PC-3 (cell line): ENCODE measurements at regions not wholly inside any gene's neighbourhood (a gene's known extent, or its start where the extent isn't known, plus 50 kb on each side); places are given as distances from the start of the nearest gene placed in this dataset.
A peak's percentile ranks its signal among the peaks of the same experiment; 100 is the strongest.

Experiments used
- ATAC-seq: fragments of 200-7000 bp; cut with Tn5 transposase; 2 replicates; pipeline ENCODE4 v1.9.1; 2020; ENCODE audit warnings: mild to moderate bottlenecking, moderate library complexity
- BruUV-seq: library from RNA; stranded (reverse); fragments of 400-500 nt; replicated peaks from 2 replicates; lab custom pipeline; 2021; lab: Mats Ljungman, UMichigan
- CTCF ChIA-PET: fragments of 300-600 bp; sonication (Branson Sonifier 250); formaldehyde crosslinking; loops from one replicate; lab custom pipeline; 2022; ENCODE audit warnings: antibody characterized with exemption; lab: Charles Lee
- POLR2A ChIA-PET: fragments of 300-600 bp; sonication (Branson Sonifier 250); formaldehyde crosslinking; loops from one replicate; lab custom pipeline; 2022; ENCODE audit warnings: antibody characterized with exemption; ENCODE audit not compliant: unreplicated experiment; lab: Charles Lee
- DNase-seq: peaks from one replicate; pipeline ENCODE4 v3.0.0-alpha.2; 2015
- H2AFZ ChIP-seq: fragments of 300-600 bp; sonication (generic); 2 replicates; pipeline ENCODE4 v1.6.0; 2016; ENCODE audit warnings: antibody characterized with exemption, low read length
- H3F3A ChIP-seq: fragments of 300-600 bp; sonication (generic); one replicate; pipeline ENCODE4 v1.6.0; 2017; ENCODE audit warnings: antibody characterized with exemption, low read length, control low read depth, mild to moderate bottlenecking; ENCODE audit not compliant: unreplicated experiment
- H3K27ac ChIP-seq: fragments of 300-600 bp; sonication (generic); 2 replicates; pipeline ENCODE4 v1.5.1; 2016; ENCODE audit warnings: mild to moderate bottlenecking, low read length
- H3K27me3 ChIP-seq: fragments of 300-600 bp; sonication (generic); 2 replicates; pipeline ENCODE4 v1.6.1; 2016; ENCODE audit warnings: low read length, mixed read lengths
- H3K36me3 ChIP-seq: fragments of 300-600 bp; sonication (generic); 2 replicates; pipeline ENCODE4 v1.6.1; 2016; ENCODE audit warnings: low read depth, mixed run types, low read length, mixed read lengths
- H3K4me1 ChIP-seq: fragments of 300-600 bp; sonication (generic); 2 replicates; pipeline ENCODE4 v1.5.1; 2016; ENCODE audit warnings: low read length; ENCODE audit not compliant: insufficient read depth
- H3K4me2 ChIP-seq: fragments of 300-600 bp; sonication (generic); 2 replicates; pipeline ENCODE4 v1.6.0; 2016; ENCODE audit warnings: low read length
- H3K4me3 ChIP-seq: fragments of 300-600 bp; sonication (generic); 2 replicates; pipeline ENCODE4 v1.5.1; 2016; ENCODE audit warnings: mild to moderate bottlenecking, low read length, mixed read lengths
- H3K79me2 ChIP-seq: fragments of 300-600 bp; sonication (generic); 2 replicates; pipeline ENCODE4 v1.6.1; 2017; ENCODE audit warnings: low read length, mixed read lengths
- H3K9ac ChIP-seq: fragments of 300-600 bp; sonication (generic); 2 replicates; pipeline ENCODE4 v1.6.0; 2016; ENCODE audit warnings: mild to moderate bottlenecking, low read length
- H3K9me2 ChIP-seq: fragments of 300-600 bp; sonication (generic); replicated peaks from 2 replicates; pipeline ENCODE4 v1.6.1; 2016; ENCODE audit warnings: mixed run types, low read length, mixed read lengths
- H3K9me3 ChIP-seq: fragments of 300-600 bp; sonication (generic); 2 replicates; pipeline ENCODE4 v1.6.1; 2016; ENCODE audit warnings: low read length, mixed read lengths
- H4K20me1 ChIP-seq: fragments of 300-600 bp; sonication (generic); 2 replicates; pipeline ENCODE4 v1.6.1; 2016; ENCODE audit warnings: low read length, mixed read lengths
- CTCF ChIP-seq: fragments of 300-600 bp; sonication (generic); conservative IDR thresholded peaks from 2 replicates; pipeline ENCODE4 v1.5.1; 2017; ENCODE audit warnings: antibody characterized with exemption, low read depth, mild to moderate bottlenecking, low read length
- EZH2 ChIP-seq: fragments of 300-600 bp; sonication (generic); IDR thresholded peaks from one replicate; pipeline ENCODE4 v1.6.1; 2017; ENCODE audit warnings: antibody characterized with exemption, mild to moderate bottlenecking, low read length; ENCODE audit not compliant: unreplicated experiment
- EZH2phosphoT487 ChIP-seq: fragments of 300-600 bp; sonication (generic); IDR thresholded peaks from 2 replicates; pipeline ENCODE4 v1.6.1; 2018; ENCODE audit warnings: mild to moderate bottlenecking, antibody characterized with exemption, low read length, borderline replicate concordance
- intact Hi-C: fragments of 100-400 bp; cut with micrococcal nuclease; formaldehyde crosslinking; loops from 2 replicates; pipeline ENCODE4 v1.9.0; 2023

- intact Hi-C loops: loop anchor here (5.0 to 10.0 kb wide), 2 partner anchors 772 to 1120 kb away; no protein-coding TSS in a partner anchor
- Histone ChIP-seq H3F3A (no peaks in the 10 kb centered on the region), H2AFZ (no peak overlapping the region), H3K79me2 (no peaks in the 10 kb centered on the region), H3K9me2 (no peaks in the 10 kb centered on the region), H3K4me2 (no peak overlapping the region), H3K36me3 (no peaks in the 10 kb centered on the region), H3K4me3 (no peak overlapping the region), H3K27me3 (no peaks in the 10 kb centered on the region), H4K20me1 (no peaks in the 10 kb centered on the region), H3K9ac (no peak overlapping the region), H3K9me3 (no peaks in the 10 kb centered on the region), H3K27ac (no peak overlapping the region), H3K4me1 (peaks cover 7% of the 10 kb centered on the region)
- TF ChIP-seq EZH2phosphoT487: no peak
- TF ChIP-seq CTCF: no peak
- TF ChIP-seq EZH2: no peak
- CTCF ChIA-PET: interaction anchor here (0.6 kb wide), 1 partner anchor 1268 kb away, joined by 3 read pairs; no protein-coding TSS in a partner anchor
- POLR2A ChIA-PET: no interaction called here
- peak; percentile 84 for ATAC-seq
- peak; percentile 60 for DNase-seq
- BruUV-seq: no TSS peak
Measured at GRCh38 chr12:86727160-86727559, 471.0 kb upstream of the MGAT4C start.

GRCh38 chr12:86724716-86725115 lies 468.5 kb upstream of the MGAT4C start:
- POLR2A ChIA-PET: no interaction called here

More at GRCh38 chr12:86724716-86725115, 468.5 kb upstream of the MGAT4C start:
- H3K4me2 ChIP-seq: no peak overlapping the region
- no peaks in the 10 kb centered on the region for H4K20me1 ChIP-seq
- peaks cover 7% of the 10 kb centered on the region for H3K4me1 ChIP-seq
- no peak overlapping the region for H3K4me3 ChIP-seq
- ATAC-seq: no peak
- H3K9me2 ChIP-seq: no peaks in the 10 kb centered on the region
- CTCF ChIA-PET: no interaction called here
- H3F3A ChIP-seq: no peaks in the 10 kb centered on the region
- TF ChIP-seq CTCF (no peak), EZH2 (no peak), EZH2phosphoT487 (no peak)
- H3K79me2 ChIP-seq: no peaks in the 10 kb centered on the region
- H3K27me3 ChIP-seq: no peaks in the 10 kb centered on the region
- intact Hi-C loops: loop anchor here (5.0 to 10.0 kb wide), 2 partner anchors 770 to 1123 kb away; no protein-coding TSS in a partner anchor
- no TSS peak for BruUV-seq
- H3K9me3 ChIP-seq: no peaks in the 10 kb centered on the region
- no peak overlapping the region for H3K27ac ChIP-seq
- DNase-seq: no peak
- H2AFZ ChIP-seq: no peak overlapping the region
- H3K36me3 ChIP-seq: no peaks in the 10 kb centered on the region
- H3K9ac ChIP-seq: no peak overlapping the region
